Adrenal gland (tissue), 5 donors: ENCODE measurements at regions not wholly inside any gene's neighbourhood (a gene's known extent, or its start where the extent isn't known, plus 50 kb on each side); places are given as distances from the start of the nearest gene placed in this dataset.

Experiments used
- CTCF ChIP-seq, 6 experiments: fragments of 450-650 bp in 4 of 6; fragments of 200-600 bp in 2 of 6; sonication (generic) in 1 of 6; IDR thresholded peaks; 1 replicate in 5 of 6; 2 replicates in 1 of 6; pipeline versions ENCODE4 v1.5.1 to v1.8.0; 2016 to 2021; ENCODE audit warnings: antibody characterized with exemption in 6 of 6, mild to moderate bottlenecking in 2 of 6, moderate library complexity in 1 of 6
- POLR2A ChIP-seq, 2 donors: fragments of 450-650 bp; IDR thresholded peaks; one replicate each; pipeline ENCODE4 v1.6.1; 2017; ENCODE audit warnings: antibody characterized with exemption in 2 of 2, mild to moderate bottlenecking in 2 of 2, moderate library complexity in 1 of 2
- donor health status: DM: no; HTN: no; CAD: no.

- TF ChIP-seq CTCF (IDR thresholded peaks at IDR 0.05) (no peak), POLR2A (IDR thresholded peaks at IDR 0.05) (no peak)
These were observed 412.9 kb upstream of the CCNH start for GRCh38 chr5:87825583-87825982.
